GM12872 (cell line): ENCODE measurements at regions not wholly inside any gene's neighbourhood (a gene's known extent, or its start where the extent isn't known, plus 50 kb on each side); places are given as distances from the start of the nearest gene placed in this dataset.

Source experiments
- CTCF ChIP-seq: IDR thresholded peaks from 3 replicates; pipeline ENCODE4 v1.5.1; 2011; ENCODE audit warnings: low read depth, mild to moderate bottlenecking, low read length, moderate library complexity; ENCODE audit not compliant: insufficient read depth

DNA sequence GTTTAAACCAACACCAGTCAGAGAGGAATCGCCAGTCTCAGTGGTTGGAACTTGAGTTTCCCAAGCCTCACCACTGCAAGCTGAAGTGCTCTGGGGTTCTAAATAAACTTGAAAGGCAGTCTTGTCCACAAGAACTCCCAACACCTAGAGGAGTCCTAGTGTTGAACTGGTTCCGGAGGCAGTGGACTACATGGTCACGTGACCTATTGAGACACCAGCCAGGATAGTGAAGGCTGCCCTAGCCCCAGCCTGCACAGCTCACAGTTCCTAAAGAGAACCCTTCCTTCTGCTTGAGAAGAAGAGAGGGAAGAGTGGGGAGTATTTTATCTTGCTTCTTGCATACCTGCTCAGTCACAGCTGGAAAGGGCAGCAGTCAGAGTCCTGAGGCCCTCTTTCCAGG, 1012.7 kb upstream of the ADGRL3 start:
- no peak for TF ChIP-seq CTCF

DNA sequence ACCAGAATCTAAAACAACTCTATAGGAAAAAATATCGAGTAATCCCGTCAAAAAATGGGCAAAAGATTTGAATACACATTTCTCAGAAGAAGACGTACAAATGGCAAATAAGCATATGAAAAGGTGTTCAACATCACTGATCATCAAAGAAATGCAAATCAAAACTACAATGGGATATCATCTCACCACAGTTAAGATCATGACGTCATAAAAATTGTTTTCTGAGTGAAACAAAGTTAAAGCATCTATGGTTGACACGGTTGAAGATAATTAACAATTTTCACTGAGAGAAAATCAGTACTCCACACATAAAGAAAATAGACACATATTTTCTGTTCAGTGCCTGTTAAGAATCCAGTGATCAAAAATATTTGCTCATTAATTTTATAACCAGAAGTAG, 1010.8 kb upstream of the ADGRL3 start:
- no peak for TF ChIP-seq CTCF

GRCh38 chr4:60194214-60194613, 1005.9 kb upstream of the ADGRL3 start:
- TF ChIP-seq CTCF = no peak

DNA sequence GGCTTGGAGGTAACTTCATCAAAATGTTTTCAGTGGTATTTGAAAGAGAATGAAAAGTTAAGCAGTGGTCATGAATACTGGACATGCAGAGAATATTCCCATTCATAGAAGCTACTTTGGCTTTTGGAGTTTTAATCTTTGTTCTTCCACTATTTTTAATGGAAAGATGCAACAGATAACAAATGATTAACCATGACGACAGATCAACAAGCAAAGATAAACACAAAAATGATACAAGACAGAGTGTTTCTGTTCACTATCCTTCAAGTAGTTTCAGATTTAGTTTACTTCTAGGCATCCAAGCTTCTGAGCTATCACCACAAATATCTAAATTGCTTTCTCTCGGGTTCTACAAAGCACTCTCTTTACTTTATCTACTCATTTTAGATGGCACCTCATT, 1004.9 kb upstream of the ADGRL3 start:
- TF ChIP-seq CTCF = no peak

- TF ChIP-seq CTCF = peak; percentile 87
Observed at GRCh38 chr4:60201052-60201673, 999.0 kb upstream of the ADGRL3 start.

DNA sequence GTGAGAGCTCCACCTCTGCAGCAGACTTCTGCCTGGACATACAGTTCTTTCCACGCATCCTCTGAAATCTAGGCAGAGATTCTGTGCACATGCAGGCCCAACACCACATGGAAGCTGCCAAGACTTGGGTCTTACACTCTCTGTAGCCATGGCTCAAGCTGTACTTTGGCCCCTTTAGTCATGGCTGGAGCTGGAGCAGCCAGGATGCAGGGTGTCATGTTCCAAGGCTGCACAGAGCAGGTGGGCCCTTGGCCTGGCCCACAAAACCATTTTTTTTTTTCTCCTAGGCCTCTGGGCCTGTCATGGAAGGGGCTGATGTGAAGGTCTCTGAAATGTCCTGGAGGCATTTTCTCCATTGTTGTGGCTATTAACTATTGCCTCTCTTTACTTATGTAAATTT, 990.5 kb upstream of the ADGRL3 start:
- TF ChIP-seq CTCF = no peak

GRCh38 chr4:60215906-60216305, 984.2 kb upstream of the ADGRL3 start:
- no peak for TF ChIP-seq CTCF
